ENCODE measurements at regions not wholly inside any gene's neighbourhood (a gene's known extent, or its start where the extent isn't known, plus 50 kb on each side); places are given as distances from the start of the nearest gene placed in this dataset.

DNA sequence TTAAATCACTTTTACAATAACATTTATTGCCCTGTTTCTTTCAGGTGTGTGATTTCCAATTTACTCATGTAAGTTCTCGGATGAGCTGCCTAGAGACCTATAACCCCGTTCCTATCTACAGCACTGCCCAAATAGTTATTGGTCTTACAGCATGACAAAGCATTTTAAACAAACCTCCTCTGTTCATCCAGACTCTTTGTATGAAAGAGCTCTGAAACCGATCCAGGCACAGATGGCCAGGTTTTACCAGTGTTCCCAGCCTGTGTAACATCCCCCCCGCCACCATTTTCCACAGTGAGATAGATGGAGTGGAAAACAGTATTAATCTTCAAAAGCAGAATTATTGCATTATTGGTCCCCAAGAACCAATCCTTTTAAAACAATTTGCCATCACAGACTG is 59.0 kb upstream of the SPTSSB start:
- TF ChIP-seq POLR2A (IDR thresholded peaks at IDR 0.05), result no peak
- no peak for TF ChIP-seq CTCF (IDR thresholded peaks at IDR 0.05)

Measured in adrenal gland (tissue), 5 donors.